HS-27A (cell line): ENCODE measurements at regions not wholly inside any gene's neighbourhood (a gene's known extent, or its start where the extent isn't known, plus 50 kb on each side); places are given as distances from the start of the nearest gene placed in this dataset.
"Not testable (repeated sequence)": the region's sequence is repeated elsewhere in the genome, so short reads cannot be mapped to it uniquely, and the experiment has no call there.

Experiments used
- DNase-seq: peaks from one replicate; pipeline ENCODE4 v3.0.0-alpha.2; 2012; ENCODE audit warnings: low read depth, missing footprints

GRCh38 chr13:58376349-58376748 is 744.8 kb downstream of the PCDH17 start:
- DNase-seq: no peak

GRCh38 chr13:58376775-58377174 is 745.2 kb downstream of the PCDH17 start:
- DNase-seq: no peak

- DNase-seq: no peak
Measured at GRCh38 chr13:58379221-58379620, 747.7 kb downstream of the PCDH17 start.

- not testable (repeated sequence) for DNase-seq
Measured at GRCh38 chr13:58385336-58385735, 753.8 kb downstream of the PCDH17 start.

- no peak for DNase-seq
Measured at GRCh38 chr13:58397596-58398387, 766.2 kb downstream of the PCDH17 start.

GRCh38 chr13:58399263-58399662 is 767.7 kb downstream of the PCDH17 start:
- no peak for DNase-seq

- no peak for DNase-seq
Measured at GRCh38 chr13:58406545-58406944, 775.0 kb downstream of the PCDH17 start.

- DNase-seq: no peak
Measured at GRCh38 chr13:58429917-58430316, 798.4 kb downstream of the PCDH17 start.

- no peak for DNase-seq
Measured at GRCh38 chr13:58434943-58435342, 803.4 kb downstream of the PCDH17 start.

- DNase-seq: no peak
Measured at GRCh38 chr13:58437427-58437826, 805.9 kb downstream of the PCDH17 start.

GRCh38 chr13:58446979-58447378 is 815.4 kb downstream of the PCDH17 start:
- DNase-seq: no peak

- DNase-seq: no peak
Measured at GRCh38 chr13:58452123-58452623, 820.6 kb downstream of the PCDH17 start.

GRCh38 chr13:58455094-58455493 is 823.5 kb downstream of the PCDH17 start:
- no peak for DNase-seq

- no peak for DNase-seq
Measured at GRCh38 chr13:58461217-58461616, 829.7 kb downstream of the PCDH17 start.

- no peak for DNase-seq
Measured at GRCh38 chr13:58463841-58464240, 832.3 kb downstream of the PCDH17 start.

GRCh38 chr13:58467176-58467575 is 835.6 kb downstream of the PCDH17 start:
- DNase-seq: no peak

- DNase-seq: no peak
Measured at GRCh38 chr13:58472483-58472882, 840.9 kb downstream of the PCDH17 start.

- no peak for DNase-seq
Measured at GRCh38 chr13:58474581-58474980, 843.0 kb downstream of the PCDH17 start.

- DNase-seq: no peak
Measured at GRCh38 chr13:58476206-58476918, 844.8 kb downstream of the PCDH17 start.

- no peak for DNase-seq
Measured at GRCh38 chr13:58478858-58479257, 847.3 kb downstream of the PCDH17 start.

- DNase-seq: no peak
Measured at GRCh38 chr13:58480061-58480460, 848.5 kb downstream of the PCDH17 start.

- no peak for DNase-seq
Measured at GRCh38 chr13:58488251-58488650, 856.7 kb downstream of the PCDH17 start.

GRCh38 chr13:58495668-58496067 is 864.1 kb downstream of the PCDH17 start:
- DNase-seq: no peak
